ENCODE measurements at regions not wholly inside any gene's neighbourhood (a gene's known extent, or its start where the extent isn't known, plus 50 kb on each side); places are given as distances from the start of the nearest gene placed in this dataset.

DNA sequence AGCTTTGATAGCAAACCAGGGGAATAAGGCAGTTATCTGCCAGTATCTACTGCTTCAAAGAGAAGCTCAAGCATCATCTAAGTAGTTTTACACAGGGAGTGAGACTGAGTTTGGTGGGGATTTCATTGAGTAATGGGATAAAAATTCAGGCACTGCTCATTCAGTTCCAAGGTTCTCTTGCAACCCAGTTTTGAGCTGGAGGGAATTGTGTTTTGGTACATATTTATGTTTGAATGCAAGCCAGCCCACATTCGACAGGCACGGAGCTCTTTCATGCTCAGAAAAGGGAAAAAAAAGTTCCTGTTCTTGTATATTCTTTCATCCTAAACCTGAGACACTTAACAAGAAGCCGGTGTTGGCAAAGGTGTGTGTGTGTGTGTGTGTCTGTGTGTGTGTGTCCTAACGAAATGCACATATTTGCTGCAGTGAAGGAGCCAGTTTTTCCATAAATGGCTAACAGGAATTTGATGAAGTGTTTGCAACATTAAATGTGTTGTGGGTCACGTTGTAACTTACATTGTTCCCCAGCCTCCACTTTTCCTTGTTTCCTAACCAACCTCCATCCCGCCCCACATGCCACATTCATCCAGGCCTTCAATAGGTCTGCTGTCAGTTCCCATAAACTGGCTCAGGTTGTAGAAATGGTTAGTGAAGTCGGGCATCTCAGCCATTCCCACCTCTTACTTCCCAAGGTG, 311.1 kb downstream of the TXNL1 start:
- no peaks in the 10 kb centered on the region for H3F3A ChIP-seq (ENCODE audit: insufficient read depth, low read length)
- no peaks in the 10 kb centered on the region for H3K9me3 ChIP-seq (ENCODE audit: low read length)
- no peak overlapping the region for H2AFZ ChIP-seq (ENCODE audit: low read length)

DNA sequence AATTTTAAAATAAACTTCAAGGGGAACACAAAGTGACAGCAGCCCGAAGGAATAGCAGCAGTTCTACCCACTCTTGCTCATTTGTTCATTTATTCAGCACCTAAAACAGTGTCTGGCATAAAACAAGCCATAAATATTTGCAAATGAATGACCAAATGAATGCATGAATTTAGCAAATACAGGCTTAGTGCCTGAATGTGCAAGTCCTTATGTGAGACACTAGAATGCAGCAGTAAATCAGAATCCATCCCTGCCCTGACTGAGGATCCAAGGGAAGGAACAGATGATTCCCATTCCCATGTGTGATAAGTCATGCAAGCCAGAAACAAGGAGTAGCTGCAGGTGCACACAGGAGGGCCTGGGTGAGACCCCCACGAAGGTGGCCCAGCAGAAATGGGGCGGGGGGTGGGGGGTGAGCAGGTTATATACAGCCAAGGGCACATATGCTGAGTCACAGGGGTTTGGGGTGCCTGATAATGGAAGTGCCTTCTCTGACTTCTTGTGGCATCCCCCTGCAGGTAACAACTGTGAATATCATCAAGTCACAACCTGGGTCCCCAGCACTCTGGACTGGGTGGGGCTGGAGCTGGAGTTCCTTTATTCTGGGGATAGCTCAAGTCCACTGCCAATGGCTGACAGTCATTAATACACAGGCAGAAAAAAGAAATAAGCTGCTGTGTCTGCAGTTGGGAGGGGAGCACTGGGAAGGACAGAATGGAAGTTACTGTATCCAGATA, 311.9 kb downstream of the TXNL1 start:
- H3K36me3 ChIP-seq (ENCODE audit: insufficient read depth, low read length) = no peaks in the 10 kb centered on the region
- H3F3A ChIP-seq (ENCODE audit: insufficient read depth, low read length) = no peaks in the 10 kb centered on the region
- H3K27me3 ChIP-seq (ENCODE audit: insufficient read depth, low read length) = no peaks in the 10 kb centered on the region
- TF ChIP-seq, protein P1, sequence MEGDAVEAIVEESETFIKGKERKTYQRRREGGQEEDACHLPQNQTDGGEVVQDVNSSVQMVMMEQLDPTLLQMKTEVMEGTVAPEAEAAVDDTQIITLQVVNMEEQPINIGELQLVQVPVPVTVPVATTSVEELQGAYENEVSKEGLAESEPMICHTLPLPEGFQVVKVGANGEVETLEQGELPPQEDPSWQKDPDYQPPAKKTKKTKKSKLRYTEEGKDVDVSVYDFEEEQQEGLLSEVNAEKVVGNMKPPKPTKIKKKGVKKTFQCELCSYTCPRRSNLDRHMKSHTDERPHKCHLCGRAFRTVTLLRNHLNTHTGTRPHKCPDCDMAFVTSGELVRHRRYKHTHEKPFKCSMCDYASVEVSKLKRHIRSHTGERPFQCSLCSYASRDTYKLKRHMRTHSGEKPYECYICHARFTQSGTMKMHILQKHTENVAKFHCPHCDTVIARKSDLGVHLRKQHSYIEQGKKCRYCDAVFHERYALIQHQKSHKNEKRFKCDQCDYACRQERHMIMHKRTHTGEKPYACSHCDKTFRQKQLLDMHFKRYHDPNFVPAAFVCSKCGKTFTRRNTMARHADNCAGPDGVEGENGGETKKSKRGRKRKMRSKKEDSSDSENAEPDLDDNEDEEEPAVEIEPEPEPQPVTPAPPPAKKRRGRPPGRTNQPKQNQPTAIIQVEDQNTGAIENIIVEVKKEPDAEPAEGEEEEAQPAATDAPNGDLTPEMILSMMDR (IDR thresholded peaks at IDR 0.05; ENCODE audit: low read length) = no peak
- no peak for TF ChIP-seq EZH2 (IDR thresholded peaks at IDR 0.05; ENCODE audit: borderline replicate concordance, low read length)
- H3K27ac ChIP-seq (ENCODE audit: low read depth, low read length, poor library complexity, severe bottlenecking) = no peak overlapping the region
- no peak overlapping the region for H2AFZ ChIP-seq (ENCODE audit: low read length)
- H3K4me3 ChIP-seq (ENCODE audit: low read depth, low read length, poor library complexity, severe bottlenecking) = no peak overlapping the region
- H4K20me1 ChIP-seq (ENCODE audit: insufficient read depth, low read length) = no peaks in the 10 kb centered on the region
- H3K9me3 ChIP-seq (ENCODE audit: low read length) = no peaks in the 10 kb centered on the region
- H3K9me2 ChIP-seq (ENCODE audit: low read depth, low read length) = no peaks in the 10 kb centered on the region
- no peak overlapping the region for H3K4me2 ChIP-seq (ENCODE audit: low read length)
- H3K9ac ChIP-seq (ENCODE audit: low read length) = no peak overlapping the region
- no peaks in the 10 kb centered on the region for H3K4me1 ChIP-seq (ENCODE audit: insufficient read depth, low read length, severe bottlenecking)
- no peaks in the 10 kb centered on the region for H3K79me2 ChIP-seq (ENCODE audit: insufficient read depth, low read length)

More for the DNA sequence above, 311.1 kb downstream of the TXNL1 start:
- Histone ChIP-seq H3K27me3 (ENCODE audit: insufficient read depth, low read length) (no peaks in the 10 kb centered on the region), H3K27ac (ENCODE audit: low read depth, low read length, poor library complexity, severe bottlenecking) (no peak overlapping the region), H3K4me3 (ENCODE audit: low read depth, low read length, poor library complexity, severe bottlenecking) (no peak overlapping the region), H3K36me3 (ENCODE audit: insufficient read depth, low read length) (no peaks in the 10 kb centered on the region), H3K4me1 (ENCODE audit: insufficient read depth, low read length, severe bottlenecking) (no peaks in the 10 kb centered on the region), H4K20me1 (ENCODE audit: insufficient read depth, low read length) (no peaks in the 10 kb centered on the region), H3K9me2 (ENCODE audit: low read depth, low read length) (no peaks in the 10 kb centered on the region), H3K4me2 (ENCODE audit: low read length) (no peak overlapping the region), H3K9ac (ENCODE audit: low read length) (no peak overlapping the region), H3K79me2 (ENCODE audit: insufficient read depth, low read length) (no peaks in the 10 kb centered on the region)
- no peak for TF ChIP-seq EZH2 (IDR thresholded peaks at IDR 0.05; ENCODE audit: borderline replicate concordance, low read length)
- TF ChIP-seq, protein P1 (IDR thresholded peaks at IDR 0.05; ENCODE audit: low read length) = no peak

DNA sequence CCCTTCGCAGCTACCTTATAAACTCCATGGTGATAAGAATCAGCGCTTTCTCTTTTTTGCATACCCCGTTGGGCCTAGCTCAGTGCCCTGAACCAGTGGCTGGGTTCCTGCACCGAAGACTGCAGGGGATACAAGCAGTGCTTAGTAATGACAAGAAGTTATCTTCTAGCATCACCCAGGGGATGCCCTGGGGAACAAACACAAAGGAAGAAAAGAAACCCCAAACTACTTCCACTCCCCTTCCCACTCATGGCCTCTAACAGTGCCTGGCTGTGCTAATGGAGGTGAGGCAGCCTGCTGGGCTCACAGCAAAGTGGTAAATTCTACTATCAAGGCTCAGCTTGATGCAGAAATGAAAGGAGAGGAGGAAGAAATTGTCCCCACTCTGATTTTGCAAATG, 314.7 kb downstream of the TXNL1 start:
- Histone ChIP-seq H2AFZ (ENCODE audit: low read length) (no peak overlapping the region), H3F3A (ENCODE audit: insufficient read depth, low read length) (no peaks in the 10 kb centered on the region), H3K27ac (ENCODE audit: low read depth, low read length, poor library complexity, severe bottlenecking) (no peak overlapping the region), H3K9ac (ENCODE audit: low read length) (no peak overlapping the region), H3K4me2 (ENCODE audit: low read length) (no peak overlapping the region), H3K79me2 (ENCODE audit: insufficient read depth, low read length) (no peaks in the 10 kb centered on the region), H3K27me3 (ENCODE audit: insufficient read depth, low read length) (no peaks in the 10 kb centered on the region), H4K20me1 (ENCODE audit: insufficient read depth, low read length) (no peaks in the 10 kb centered on the region), H3K36me3 (ENCODE audit: insufficient read depth, low read length) (no peaks in the 10 kb centered on the region), H3K9me3 (ENCODE audit: low read length) (no peaks in the 10 kb centered on the region), H3K4me1 (ENCODE audit: insufficient read depth, low read length, severe bottlenecking) (no peaks in the 10 kb centered on the region), H3K4me3 (ENCODE audit: low read depth, low read length, poor library complexity, severe bottlenecking) (no peak overlapping the region), H3K9me2 (ENCODE audit: low read depth, low read length) (no peaks in the 10 kb centered on the region)
- TF ChIP-seq, protein P1 (IDR thresholded peaks at IDR 0.05; ENCODE audit: low read length) = no peak
- no peak for TF ChIP-seq EZH2 (IDR thresholded peaks at IDR 0.05; ENCODE audit: borderline replicate concordance, low read length)

All from OCI-LY1 (cell line).